Uterus (tissue), 2 donors: ENCODE measurements at regions not wholly inside any gene's neighbourhood (a gene's known extent, or its start where the extent isn't known, plus 50 kb on each side); places are given as distances from the start of the nearest gene placed in this dataset.

ENCODE experiments used
- POLR2A ChIP-seq, 2 donors: fragments of 450-650 bp; IDR thresholded peaks; one replicate each; pipeline ENCODE4 v1.6.1; 2016; ENCODE audit warnings: antibody characterized with exemption in 2 of 2, mild to moderate bottlenecking in 1 of 2, moderate library complexity in 1 of 2
- TF ChIP-seq, protein P1 (sequence below), 4 experiments: fragments of 200-600 bp in 2 of 4; fragments of 450-650 bp in 2 of 4; sonication (generic) in 2 of 4; IDR thresholded peaks; one replicate each; pipeline ENCODE4 v1.5.1; 2016 to 2019; ENCODE audit warnings: antibody characterized with exemption in 4 of 4, mild to moderate bottlenecking in 2 of 4, moderate library complexity in 1 of 4

GRCh38 chrX:40827331-40827730, 92.0 kb upstream of the MED14 start:
- TF ChIP-seq, protein P1, sequence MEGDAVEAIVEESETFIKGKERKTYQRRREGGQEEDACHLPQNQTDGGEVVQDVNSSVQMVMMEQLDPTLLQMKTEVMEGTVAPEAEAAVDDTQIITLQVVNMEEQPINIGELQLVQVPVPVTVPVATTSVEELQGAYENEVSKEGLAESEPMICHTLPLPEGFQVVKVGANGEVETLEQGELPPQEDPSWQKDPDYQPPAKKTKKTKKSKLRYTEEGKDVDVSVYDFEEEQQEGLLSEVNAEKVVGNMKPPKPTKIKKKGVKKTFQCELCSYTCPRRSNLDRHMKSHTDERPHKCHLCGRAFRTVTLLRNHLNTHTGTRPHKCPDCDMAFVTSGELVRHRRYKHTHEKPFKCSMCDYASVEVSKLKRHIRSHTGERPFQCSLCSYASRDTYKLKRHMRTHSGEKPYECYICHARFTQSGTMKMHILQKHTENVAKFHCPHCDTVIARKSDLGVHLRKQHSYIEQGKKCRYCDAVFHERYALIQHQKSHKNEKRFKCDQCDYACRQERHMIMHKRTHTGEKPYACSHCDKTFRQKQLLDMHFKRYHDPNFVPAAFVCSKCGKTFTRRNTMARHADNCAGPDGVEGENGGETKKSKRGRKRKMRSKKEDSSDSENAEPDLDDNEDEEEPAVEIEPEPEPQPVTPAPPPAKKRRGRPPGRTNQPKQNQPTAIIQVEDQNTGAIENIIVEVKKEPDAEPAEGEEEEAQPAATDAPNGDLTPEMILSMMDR (IDR thresholded peaks at IDR 0.05): no peak
- no peak for TF ChIP-seq POLR2A (IDR thresholded peaks at IDR 0.05)
